RWPE2 (cell line): ENCODE measurements at regions not wholly inside any gene's neighbourhood (a gene's known extent, or its start where the extent isn't known, plus 50 kb on each side); places are given as distances from the start of the nearest gene placed in this dataset.

Experiments used
- ATAC-seq: fragments of 200-7000 bp; cut with Tn5 transposase; 3 replicates; pipeline ENCODE4 v1.9.1; 2021; ENCODE audit warnings: low read depth
- DNase-seq: peaks from one replicate; pipeline ENCODE4 v3.0.0-alpha.2; 2020; ENCODE audit warnings: low spot score
- H3K27ac ChIP-seq: fragments of 450-650 bp; 2 replicates; pipeline ENCODE4 v1.5.1; 2017; ENCODE audit warnings: mild to moderate bottlenecking; ENCODE audit not compliant: poor library complexity, severe bottlenecking
- H3K27me3 ChIP-seq: fragments of 250-450 bp; sonication (Bioruptor Pico); 2 replicates; pipeline ENCODE4 v1.5.1; 2021; ENCODE audit warnings: mild to moderate bottlenecking, moderate library complexity; ENCODE audit not compliant: insufficient read depth, poor library complexity, severe bottlenecking
- H3K36me3 ChIP-seq: fragments of 250-450 bp; sonication (Bioruptor Pico); 2 replicates; pipeline ENCODE4 v1.5.1; 2020; ENCODE audit warnings: low read depth, mild to moderate bottlenecking, moderate library complexity
- H3K4me1 ChIP-seq: fragments of 250-450 bp; sonication (Bioruptor Pico); 2 replicates; pipeline ENCODE4 v1.5.1; 2021; ENCODE audit warnings: mild to moderate bottlenecking, moderate library complexity; ENCODE audit not compliant: insufficient read depth, poor library complexity, severe bottlenecking
- H3K4me3 ChIP-seq: fragments of 250-450 bp; sonication (Bioruptor Pico); 2 replicates; pipeline ENCODE4 v1.5.1; 2021; ENCODE audit warnings: mild to moderate bottlenecking, moderate library complexity; ENCODE audit not compliant: severe bottlenecking
- H3K9me3 ChIP-seq: fragments of 250-450 bp; sonication (Bioruptor Pico); 2 replicates; pipeline ENCODE4 v1.5.1; 2021; ENCODE audit warnings: mild to moderate bottlenecking, moderate library complexity; ENCODE audit not compliant: severe bottlenecking
- TF ChIP-seq, protein P1 (sequence below): fragments of 450-650 bp; IDR thresholded peaks from one replicate; pipeline ENCODE4 v1.5.1; 2017; ENCODE audit warnings: mild to moderate bottlenecking, moderate library complexity; ENCODE audit not compliant: poor library complexity, severe bottlenecking

DNA sequence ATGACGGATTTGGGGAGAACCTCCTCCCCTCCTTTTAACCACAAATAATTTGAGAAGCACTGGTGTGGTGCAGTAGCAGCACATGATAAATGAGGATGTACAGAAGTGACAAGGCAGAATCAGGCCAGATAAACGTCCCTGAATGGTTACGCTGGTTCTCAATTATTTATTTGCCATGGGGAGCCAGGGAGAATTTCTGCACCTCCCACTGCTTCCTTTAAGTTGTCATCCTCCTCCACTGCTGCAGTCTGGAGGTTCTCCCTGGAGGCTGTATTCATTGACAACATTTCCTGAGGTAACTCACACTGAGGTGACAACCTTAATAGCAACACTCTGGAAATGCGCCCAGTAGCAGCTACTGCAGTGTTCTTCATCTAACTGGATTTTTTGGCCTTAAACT lies 308.9 kb upstream of the SLITRK1 start:
- Histone ChIP-seq H3K9me3 (no peaks in the 10 kb centered on the region), H3K4me1 (no peaks in the 10 kb centered on the region), H3K27me3 (no peaks in the 10 kb centered on the region), H3K27ac (no peak overlapping the region), H3K36me3 (no peaks in the 10 kb centered on the region), H3K4me3 (no peak overlapping the region)
- no peak for DNase-seq
- no peak for ATAC-seq
- TF ChIP-seq, protein P1, sequence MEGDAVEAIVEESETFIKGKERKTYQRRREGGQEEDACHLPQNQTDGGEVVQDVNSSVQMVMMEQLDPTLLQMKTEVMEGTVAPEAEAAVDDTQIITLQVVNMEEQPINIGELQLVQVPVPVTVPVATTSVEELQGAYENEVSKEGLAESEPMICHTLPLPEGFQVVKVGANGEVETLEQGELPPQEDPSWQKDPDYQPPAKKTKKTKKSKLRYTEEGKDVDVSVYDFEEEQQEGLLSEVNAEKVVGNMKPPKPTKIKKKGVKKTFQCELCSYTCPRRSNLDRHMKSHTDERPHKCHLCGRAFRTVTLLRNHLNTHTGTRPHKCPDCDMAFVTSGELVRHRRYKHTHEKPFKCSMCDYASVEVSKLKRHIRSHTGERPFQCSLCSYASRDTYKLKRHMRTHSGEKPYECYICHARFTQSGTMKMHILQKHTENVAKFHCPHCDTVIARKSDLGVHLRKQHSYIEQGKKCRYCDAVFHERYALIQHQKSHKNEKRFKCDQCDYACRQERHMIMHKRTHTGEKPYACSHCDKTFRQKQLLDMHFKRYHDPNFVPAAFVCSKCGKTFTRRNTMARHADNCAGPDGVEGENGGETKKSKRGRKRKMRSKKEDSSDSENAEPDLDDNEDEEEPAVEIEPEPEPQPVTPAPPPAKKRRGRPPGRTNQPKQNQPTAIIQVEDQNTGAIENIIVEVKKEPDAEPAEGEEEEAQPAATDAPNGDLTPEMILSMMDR = no peak

DNA sequence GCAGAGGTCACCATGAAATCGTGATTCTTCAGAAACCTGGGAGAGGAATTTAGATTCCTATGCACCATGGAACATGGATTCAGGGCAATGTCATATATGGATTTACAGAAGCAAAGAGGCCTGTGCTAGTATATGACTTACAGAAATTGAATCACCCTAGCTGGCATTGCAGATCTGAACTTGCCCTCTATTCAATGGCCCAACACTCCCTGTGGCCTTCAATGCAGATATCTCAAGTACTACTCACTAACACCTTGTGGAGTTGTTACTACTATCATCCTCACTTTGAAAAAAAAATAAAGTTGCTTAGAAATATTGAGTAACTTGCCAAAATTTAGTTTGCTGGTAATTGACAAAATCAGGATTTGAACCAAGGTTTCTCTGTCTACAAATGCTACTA lies 305.4 kb upstream of the SLITRK1 start:
- Histone ChIP-seq H3K4me1 (no peaks in the 10 kb centered on the region), H3K27ac (no peak overlapping the region), H3K27me3 (no peaks in the 10 kb centered on the region), H3K9me3 (no peaks in the 10 kb centered on the region), H3K4me3 (no peak overlapping the region), H3K36me3 (no peaks in the 10 kb centered on the region)
- TF ChIP-seq, protein P1 = no peak
- no peak for ATAC-seq
- DNase-seq = no peak

DNA sequence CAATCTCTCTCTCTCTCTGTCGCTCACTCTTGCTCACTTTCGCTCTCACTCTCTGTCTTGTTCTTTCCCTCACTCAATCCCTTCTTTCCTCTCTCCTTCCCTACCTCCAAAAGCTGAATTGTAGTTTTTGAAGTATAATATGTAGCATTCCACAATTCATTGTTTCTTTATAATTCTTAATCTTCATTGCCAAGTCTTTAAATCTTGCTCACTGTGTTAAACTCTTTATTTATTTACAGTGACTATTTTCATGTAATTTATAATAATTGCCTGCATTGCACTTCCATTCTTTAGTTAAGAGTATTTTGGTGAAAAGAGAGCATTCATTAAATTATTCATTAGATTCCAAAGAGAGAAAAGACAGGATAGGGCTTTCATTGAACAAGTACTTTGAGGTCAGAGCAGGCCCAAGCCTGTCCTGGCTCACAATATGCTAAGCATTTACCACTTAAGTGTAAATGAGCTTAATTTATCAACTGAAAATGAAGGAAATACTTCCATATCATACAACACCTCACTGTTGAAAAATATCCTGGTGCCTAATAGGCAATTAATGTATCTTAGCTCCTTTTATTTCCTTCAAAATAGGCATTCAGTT lies 257.4 kb upstream of the SLITRK1 start:
- DNase-seq (no peak), ATAC-seq (no peak)
- Histone ChIP-seq H3K27me3 (no peaks in the 10 kb centered on the region), H3K36me3 (no peaks in the 10 kb centered on the region), H3K4me3 (no peak overlapping the region), H3K9me3 (no peaks in the 10 kb centered on the region), H3K4me1 (no peaks in the 10 kb centered on the region), H3K27ac (no peak overlapping the region)
- TF ChIP-seq, protein P1 = no peak

DNA sequence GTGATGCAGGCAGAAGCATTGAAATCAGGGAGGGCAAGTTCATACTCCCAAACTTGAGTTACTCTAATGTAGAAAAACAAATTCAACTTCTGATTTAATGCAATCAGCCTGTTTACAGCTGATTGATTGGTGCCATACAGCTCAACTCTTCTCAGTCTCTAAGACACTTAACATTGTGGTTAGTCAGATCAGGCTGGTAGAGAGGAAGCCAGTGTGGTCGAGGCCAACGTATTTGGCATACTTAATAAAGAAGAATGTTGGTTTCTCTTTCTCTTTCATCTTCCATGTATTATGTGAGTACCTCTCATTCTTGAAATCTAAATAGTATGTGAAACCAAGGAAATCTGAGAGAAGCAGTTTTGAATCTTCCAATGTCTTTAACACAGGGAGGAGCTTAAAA lies 255.0 kb upstream of the SLITRK1 start:
- Histone ChIP-seq H3K27ac (no peak overlapping the region), H3K27me3 (no peaks in the 10 kb centered on the region), H3K36me3 (no peaks in the 10 kb centered on the region), H3K4me3 (no peak overlapping the region), H3K9me3 (no peaks in the 10 kb centered on the region), H3K4me1 (no peaks in the 10 kb centered on the region)
- DNase-seq (no peak), ATAC-seq (no peak)
- TF ChIP-seq, protein P1 = no peak

DNA sequence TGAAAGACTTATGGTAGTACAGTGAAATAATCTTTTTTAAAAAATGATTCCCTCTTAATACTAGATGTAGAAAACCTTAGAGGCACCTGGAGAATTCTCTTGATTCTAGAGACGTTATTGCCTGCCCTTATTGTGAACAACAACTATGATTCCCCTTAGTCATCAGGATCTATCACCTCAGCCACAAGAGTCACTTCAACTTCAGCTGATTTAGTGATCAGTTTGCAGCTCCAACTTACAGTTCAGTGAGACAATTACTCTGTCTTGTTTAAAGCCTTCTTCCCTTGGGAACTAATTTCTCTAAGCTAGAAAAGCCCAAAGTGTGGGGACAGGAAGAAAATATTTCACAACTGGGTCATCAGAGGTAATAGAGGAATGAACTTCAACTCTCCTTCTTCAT lies 254.3 kb upstream of the SLITRK1 start:
- Histone ChIP-seq H3K36me3 (no peaks in the 10 kb centered on the region), H3K27ac (no peak overlapping the region), H3K9me3 (no peaks in the 10 kb centered on the region), H3K4me3 (no peak overlapping the region), H3K4me1 (no peaks in the 10 kb centered on the region), H3K27me3 (no peaks in the 10 kb centered on the region)
- ATAC-seq (no peak), DNase-seq (no peak)
- TF ChIP-seq, protein P1 = no peak
